ENCODE measurements at regions not wholly inside any gene's neighbourhood (a gene's known extent, or its start where the extent isn't known, plus 50 kb on each side); places are given as distances from the start of the nearest gene placed in this dataset.

- CTCF ChIA-PET, result no interaction called here
- Histone ChIP-seq H3K4me3 (no peak overlapping the region), H3K4me2 (no peak overlapping the region), H3K27ac (no peak overlapping the region), H3K9me3 (no peaks in the 10 kb centered on the region), H3K4me1 (no peaks in the 10 kb centered on the region)
- 60% methylated on average over 3 of the region's 3 CpGs for WGBS (ENCODE audit: missing lambda C conversion rate)
- no peak for DNase-seq (ENCODE audit: low read depth in 1 of 2, low spot score in 1 of 2)
- no peak for FAIRE-seq
- POLR2A ChIA-PET, result no interaction called here
- no peak for TF ChIP-seq TFCP2L1 (CRISPR knock-in tag; IDR thresholded peaks at IDR 0.05)
- TF ChIP-seq PHF8 (IDR thresholded peaks at IDR 0.05; ENCODE audit: borderline replicate concordance, low read depth), result no peak
- no peak for TF ChIP-seq RAD21 (conservative IDR thresholded peaks at IDR 0.05 in 1 of 2, IDR thresholded peaks at IDR 0.05 in 1 of 2)
- TF ChIP-seq USF2 (IDR thresholded peaks at IDR 0.05), result no peak
- no peak for TF ChIP-seq EHF (CRISPR knock-in tag; IDR thresholded peaks at IDR 0.05)
- TF ChIP-seq ATOH8 (CRISPR knock-in tag; IDR thresholded peaks at IDR 0.05; ENCODE audit: low read depth), result no peak
- TF ChIP-seq FOXS1 (CRISPR knock-in tag; IDR thresholded peaks at IDR 0.05), result no peak
- TF ChIP-seq HOXA7 (CRISPR knock-in tag; IDR thresholded peaks at IDR 0.05), result no peak
- TF ChIP-seq ZNF302 (CRISPR knock-in tag; IDR thresholded peaks at IDR 0.05), result no peak
- TF ChIP-seq HOXB13 (CRISPR knock-in tag; IDR thresholded peaks at IDR 0.05; ENCODE audit: low read depth), result no peak
- no peak for TF ChIP-seq SMC3 (IDR thresholded peaks at IDR 0.05)
- TF ChIP-seq RFX5 (IDR thresholded peaks at IDR 0.05), result no peak
- TF ChIP-seq CBX2 (IDR thresholded peaks at IDR 0.05; ENCODE audit: borderline replicate concordance, low read depth), result no peak
- TF ChIP-seq KDM1A (IDR thresholded peaks at IDR 0.05; ENCODE audit: low read depth), result no peak
- no peak for TF ChIP-seq PBX3 (IDR thresholded peaks at IDR 0.05)
- no peak for TF ChIP-seq ZC3H11A (IDR thresholded peaks at IDR 0.05)
- no peak for TF ChIP-seq E2F6 (IDR thresholded peaks at IDR 0.05; ENCODE audit: borderline replicate concordance, low read depth)
- no peak for TF ChIP-seq JUN (IDR thresholded peaks at IDR 0.05)
- 0 out of 6 replicates have a peak, but pooled peaks of 1 of the 2 experiments have one; percentile 24 for ATAC-seq
These were observed 1441.0 kb downstream of the BRINP3 start for GRCh38 chr1:189036628-189037027.

GRCh38 chr1:189046127-189046526, 1431.5 kb downstream of the BRINP3 start:
- no peak for TF ChIP-seq BCL3 (IDR thresholded peaks at IDR 0.05)
- TF ChIP-seq MAFK (IDR thresholded peaks at IDR 0.05; ENCODE audit: partially characterized antibody), result no peak
- Histone ChIP-seq H3K4me2 (no peak overlapping the region), H3K9me3 (no peaks in the 10 kb centered on the region), H3K4me3 (no peak overlapping the region), H3K4me1 (no peaks in the 10 kb centered on the region), H3K27ac (no peak overlapping the region)
- ATAC-seq (no peak), DNase-seq (ENCODE audit: low read depth in 1 of 2, low spot score in 1 of 2) (no peak), FAIRE-seq (no peak)
- CTCF ChIA-PET, result no interaction called here
- 49% methylated on average over 2 of the region's 2 CpGs for WGBS (ENCODE audit: missing lambda C conversion rate)
- POLR2A ChIA-PET, result no interaction called here

GRCh38 chr1:189084811-189085210, 1392.9 kb downstream of the BRINP3 start:
- no peak for ATAC-seq
- Histone ChIP-seq H3K4me2 (no peak overlapping the region), H3K27ac (no peak overlapping the region), H3K4me3 (no peak overlapping the region), H3K4me1 (no peaks in the 10 kb centered on the region), H3K9me3 (no peaks in the 10 kb centered on the region)
- no peak for FAIRE-seq
- TF ChIP-seq ZSCAN20 (CRISPR knock-in tag; IDR thresholded peaks at IDR 0.05), result no peak
- TF ChIP-seq USF2 (IDR thresholded peaks at IDR 0.05), result no peak
- TF ChIP-seq RARB (CRISPR knock-in tag; IDR thresholded peaks at IDR 0.05), result no peak
- TF ChIP-seq JUNB (IDR thresholded peaks at IDR 0.05), result no peak
- no peak for TF ChIP-seq RAD21 (conservative IDR thresholded peaks at IDR 0.05 in 1 of 2, IDR thresholded peaks at IDR 0.05 in 1 of 2)
- CTCF ChIA-PET, result no interaction called here
- no peak for DNase-seq (ENCODE audit: low read depth in 1 of 2, low spot score in 1 of 2)
- 33% methylated on average over 2 of the region's 2 CpGs for WGBS (ENCODE audit: missing lambda C conversion rate)
- POLR2A ChIA-PET, result no interaction called here

Data from A549 (cell line).